AG04450 (cell line): ENCODE measurements at regions not wholly inside any gene's neighbourhood (a gene's known extent, or its start where the extent isn't known, plus 50 kb on each side); places are given as distances from the start of the nearest gene placed in this dataset.

Experiments used
- CTCF ChIA-PET: fragments of 300-600, 350-600 bp; formaldehyde crosslinking; extraction: SDS; loops from one replicate; lab custom pipeline; 2022; ENCODE audit warnings: antibody characterized with exemption, inconsistent platforms; lab: Charles Lee
- POLR2A ChIA-PET: fragments of 350-600 bp; formaldehyde crosslinking; extraction: SDS; loops from one replicate; lab custom pipeline; 2021; ENCODE audit warnings: antibody characterized with exemption, inconsistent platforms; lab: Yijun Ruan, JAX
- DNase-seq: peaks from one replicate; pipeline ENCODE4 v3.0.0-alpha.2; 2011; ENCODE audit warnings: low read depth, low spot score
- H3K27ac ChIP-seq: one replicate; pipeline ENCODE4 v1.5.1; 2012; ENCODE audit warnings: low read depth, low read length, control low read depth
- H3K27me3 ChIP-seq: one replicate; pipeline ENCODE4 v1.6.0; 2012; ENCODE audit warnings: low read length; ENCODE audit not compliant: control insufficient read depth, insufficient read depth
- H3K4me3 ChIP-seq: 2 replicates; pipeline ENCODE4 v1.5.1; 2011; ENCODE audit warnings: mild to moderate bottlenecking, low read depth, low read length, control low read depth
- H3K9me3 ChIP-seq: 2 replicates; pipeline ENCODE4 v1.5.1; 2012; ENCODE audit warnings: low read length; ENCODE audit not compliant: control insufficient read depth, insufficient read depth
- CTCF ChIP-seq: IDR thresholded peaks from 2 replicates; pipeline ENCODE4 v1.5.1; 2011; ENCODE audit warnings: low read depth, low read length, control low read depth, inconsistent platforms

GRCh38 chr4:30916337-30917274 is 196.4 kb downstream of the PCDH7 start:
- CTCF ChIA-PET = interaction anchor here (0.7 kb wide), 1 partner anchor 34 kb away, joined by 3 read pairs; no protein-coding TSS in a partner anchor
- no peaks in the 10 kb centered on the region for H3K27me3 ChIP-seq
- no peak overlapping the region for H3K27ac ChIP-seq
- TF ChIP-seq CTCF = no peak
- no peak overlapping the region for H3K4me3 ChIP-seq
- no peak for DNase-seq
- no peaks in the 10 kb centered on the region for H3K9me3 ChIP-seq
- POLR2A ChIA-PET = no interaction called here

GRCh38 chr4:30917946-30918345 is 197.8 kb downstream of the PCDH7 start:
- CTCF ChIA-PET = no interaction called here
- Histone ChIP-seq H3K27ac (no peak overlapping the region), H3K27me3 (no peaks in the 10 kb centered on the region), H3K9me3 (no peaks in the 10 kb centered on the region), H3K4me3 (no peak overlapping the region)
- TF ChIP-seq CTCF = no peak
- POLR2A ChIA-PET = no interaction called here
- no peak for DNase-seq

- no peaks in the 10 kb centered on the region for H3K27me3 ChIP-seq
- no peak overlapping the region for H3K4me3 ChIP-seq
- no peak for TF ChIP-seq CTCF
- CTCF ChIA-PET = no interaction called here
- H3K9me3 ChIP-seq = no peaks in the 10 kb centered on the region
- POLR2A ChIA-PET = no interaction called here
- no peak overlapping the region for H3K27ac ChIP-seq
- DNase-seq = no peak
These were observed 199.3 kb downstream of the PCDH7 start for GRCh38 chr4:30919458-30919857.

- Histone ChIP-seq H3K27ac (no peak overlapping the region), H3K27me3 (no peaks in the 10 kb centered on the region), H3K4me3 (no peak overlapping the region), H3K9me3 (no peaks in the 10 kb centered on the region)
- ChIA-PET CTCF (no interaction called here), POLR2A (no interaction called here)
- DNase-seq = no peak
- TF ChIP-seq CTCF = no peak
These were observed 199.9 kb downstream of the PCDH7 start for GRCh38 chr4:30920043-30920442.

GRCh38 chr4:30922625-30923024 is 202.5 kb downstream of the PCDH7 start:
- ChIA-PET CTCF (interaction anchor here (0.6 kb wide), 1 partner anchor 52 kb away, joined by 6 read pairs; no protein-coding TSS in a partner anchor), POLR2A (no interaction called here)
- Histone ChIP-seq H3K27me3 (no peaks in the 10 kb centered on the region), H3K9me3 (no peaks in the 10 kb centered on the region), H3K4me3 (no peak overlapping the region), H3K27ac (no peak overlapping the region)
- DNase-seq = no peak
- no peak for TF ChIP-seq CTCF
